NB4 (cell line): ENCODE measurements at regions not wholly inside any gene's neighbourhood (a gene's known extent, or its start where the extent isn't known, plus 50 kb on each side); places are given as distances from the start of the nearest gene placed in this dataset.
A peak's percentile ranks its signal among the peaks of the same experiment; 100 is the strongest.
"Not testable (repeated sequence)": the region's sequence is repeated elsewhere in the genome, so short reads cannot be mapped to it uniquely, and the experiment has no call there.

Experiments used
- DNase-seq: peaks from one replicate; pipeline ENCODE4 v3.0.0; 2010; ENCODE audit warnings: low read depth
- H3K4me3 ChIP-seq: one replicate; pipeline ENCODE4 v1.5.1; 2011; ENCODE audit warnings: mild to moderate bottlenecking, low read depth, low read length, moderate library complexity
- CTCF ChIP-seq: IDR thresholded peaks from one replicate; pipeline ENCODE4 v1.5.1; 2012; ENCODE audit warnings: low read depth, low read length
- MAX ChIP-seq: IDR thresholded peaks from 2 replicates; pipeline ENCODE4 v1.6.1; 2011; ENCODE audit warnings: low read depth, low read length
- MYC ChIP-seq: IDR thresholded peaks from 2 replicates; pipeline ENCODE4 v1.6.1; 2011; ENCODE audit warnings: low read depth, low read length
- POLR2A ChIP-seq: IDR thresholded peaks from 2 replicates; pipeline ENCODE4 v1.6.1; 2011; ENCODE audit warnings: mild to moderate bottlenecking; ENCODE audit not compliant: insufficient read length; ENCODE audit errors: extremely low read depth

DNA sequence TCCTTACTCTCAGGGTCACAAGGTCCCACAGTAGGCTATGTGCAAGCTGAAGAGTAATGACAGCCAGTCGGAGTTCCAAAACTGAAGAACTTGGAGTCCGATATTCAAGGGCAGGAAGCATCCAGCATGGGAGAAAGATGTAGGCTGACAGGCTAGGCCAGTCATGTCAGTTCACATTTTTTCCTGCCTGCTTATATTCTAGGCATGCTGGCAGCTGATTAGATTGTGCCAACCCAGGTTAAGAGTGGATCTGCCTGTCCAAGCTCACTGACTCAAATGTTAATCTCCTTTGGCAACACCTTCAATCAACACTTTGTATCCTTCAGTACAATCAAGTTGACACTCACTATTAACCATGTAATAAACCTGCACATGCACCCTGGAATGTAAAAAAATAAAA is 960.9 kb upstream of the HS3ST1 start:
- no peak overlapping the region for H3K4me3 ChIP-seq
- TF ChIP-seq POLR2A = no peak
- TF ChIP-seq CTCF = no peak
- no peak for TF ChIP-seq MAX
- no peak for TF ChIP-seq MYC
- DNase-seq = no peak

DNA sequence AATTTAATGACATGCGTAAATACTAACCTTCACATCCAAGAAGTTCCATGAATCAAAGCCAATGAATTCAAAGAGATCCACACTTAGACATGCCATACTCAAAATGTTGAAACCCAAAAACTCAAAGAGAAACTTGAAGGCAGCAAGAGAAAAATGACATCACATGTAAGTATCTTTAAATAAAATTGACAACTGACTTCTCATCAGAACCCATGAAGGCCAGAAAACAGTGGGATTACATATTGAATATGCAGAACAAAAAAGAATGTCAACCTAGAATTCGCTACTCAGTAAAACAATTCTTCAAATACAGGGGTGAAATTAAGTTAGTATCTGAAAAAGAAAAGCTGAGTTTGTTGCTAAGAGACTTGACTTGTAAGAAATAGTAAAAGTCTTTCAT is 953.9 kb upstream of the HS3ST1 start:
- no peak for TF ChIP-seq MYC
- H3K4me3 ChIP-seq = no peak overlapping the region

GRCh38 chr4:12379191-12379590 is 950.5 kb upstream of the HS3ST1 start:
- no peak for DNase-seq
- TF ChIP-seq MYC (no peak), MAX (no peak), POLR2A (no peak)
- no peak overlapping the region for H3K4me3 ChIP-seq

More for the DNA sequence above, 953.9 kb upstream of the HS3ST1 start:
- no peak for DNase-seq

DNA sequence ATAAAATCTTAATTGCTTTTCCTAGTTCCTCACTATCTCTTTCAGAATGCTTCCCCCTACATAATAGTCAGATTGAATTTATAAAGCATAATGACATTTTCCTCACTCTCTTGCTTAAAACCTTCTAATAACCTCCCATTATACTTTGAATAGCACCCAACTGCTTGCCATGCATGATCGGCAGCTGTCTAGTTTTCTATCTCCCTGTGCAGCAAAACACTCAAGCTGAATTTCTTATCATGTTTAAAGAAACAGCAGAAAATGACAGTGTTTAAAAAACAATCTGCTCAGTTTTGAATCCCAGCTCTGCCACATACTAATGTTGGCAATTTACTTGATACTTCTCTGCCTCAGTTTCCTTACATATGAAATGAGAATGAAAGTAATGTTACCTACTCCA is 947.1 kb upstream of the HS3ST1 start:
- DNase-seq = no peak
- no peak for TF ChIP-seq POLR2A
- TF ChIP-seq CTCF = no peak
- TF ChIP-seq MAX = no peak
- TF ChIP-seq MYC = no peak
- no peak overlapping the region for H3K4me3 ChIP-seq

DNA sequence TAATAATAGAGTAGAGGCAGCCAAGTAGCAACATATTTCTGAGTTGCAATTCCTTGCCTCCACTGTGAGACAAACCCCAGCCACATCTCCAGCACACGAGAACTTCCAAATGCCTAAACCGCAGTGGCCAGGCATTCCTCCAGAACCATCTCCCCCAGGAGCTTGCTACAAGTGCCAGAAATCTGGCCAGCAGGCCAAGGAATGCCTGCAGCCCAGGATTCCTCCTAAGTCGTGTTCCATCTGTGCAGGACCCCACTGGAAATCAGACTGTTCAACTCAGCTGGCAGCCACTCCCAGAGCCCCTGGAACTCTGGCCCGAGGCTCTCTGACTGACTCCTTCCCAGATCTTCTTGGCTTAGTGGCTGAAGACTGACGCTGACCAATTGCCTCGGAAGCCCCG is 937.2 kb upstream of the HS3ST1 start:
- H3K4me3 ChIP-seq, DNase-seq: not testable (repeated sequence)

- no peak overlapping the region for H3K4me3 ChIP-seq
- no peak for TF ChIP-seq MYC
- TF ChIP-seq CTCF = no peak
- no peak for TF ChIP-seq MAX
- no peak for TF ChIP-seq POLR2A
- DNase-seq = no peak
Observed at GRCh38 chr4:12360391-12360790, 931.7 kb upstream of the HS3ST1 start.

DNA sequence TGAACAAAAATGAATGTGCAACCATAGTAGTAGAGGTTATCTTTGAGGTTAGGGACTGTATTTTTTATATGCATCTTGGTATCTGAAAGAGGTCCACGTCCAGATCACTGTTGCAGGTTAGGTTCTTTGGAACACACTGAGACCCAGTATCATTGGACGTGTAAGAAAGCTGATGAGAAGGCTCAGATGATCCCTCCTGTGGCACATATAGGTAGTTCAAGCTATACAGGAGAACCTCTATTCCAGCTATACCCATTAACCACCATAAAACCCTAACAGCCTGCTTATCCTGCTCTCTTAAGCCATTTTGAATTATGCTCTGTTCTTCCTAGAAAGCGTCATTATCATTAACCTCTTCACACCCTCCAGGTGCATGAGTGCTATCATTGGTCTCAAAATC is 930.7 kb upstream of the HS3ST1 start:
- DNase-seq = peak; percentile 3
- H3K4me3 ChIP-seq = no peak overlapping the region
- no peak for TF ChIP-seq MYC
- no peak for TF ChIP-seq MAX
- TF ChIP-seq CTCF = no peak
- no peak for TF ChIP-seq POLR2A

DNA sequence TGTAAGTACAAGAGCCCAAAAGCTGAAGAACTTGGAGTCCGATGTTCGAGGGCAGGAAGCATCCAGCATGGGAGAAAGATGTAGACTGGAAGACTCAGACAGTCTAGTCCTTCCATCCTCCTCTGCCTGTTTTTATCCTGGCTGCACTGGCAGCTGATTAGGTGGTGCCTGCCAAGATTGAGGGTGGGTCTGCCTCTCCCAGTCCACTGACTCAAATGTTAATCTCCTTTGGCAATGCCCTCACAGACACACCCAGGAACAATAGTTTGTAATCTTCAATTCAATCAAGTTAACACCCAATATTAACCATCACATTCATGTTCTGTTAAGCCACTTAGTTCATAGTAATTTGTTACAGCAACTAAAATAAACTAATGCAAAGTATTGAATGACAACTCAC is 904.4 kb upstream of the HS3ST1 start:
- not testable (repeated sequence) for DNase-seq, H3K4me3 ChIP-seq
